ENCODE measurements at regions not wholly inside any gene's neighbourhood (a gene's known extent, or its start where the extent isn't known, plus 50 kb on each side); places are given as distances from the start of the nearest gene placed in this dataset.

GRCh38 chr5:99076723-99077640 is 148.2 kb upstream of the CHD1 start:
- Histone ChIP-seq H3K4me3 (ENCODE audit: low read length in 2 of 2) (no peak overlapping the region), H3K9me3 (ENCODE audit: control insufficient read depth in 2 of 2, low read length in 2 of 2) (peaks cover 0 to 2% of the 10 kb centered on the region in 2 donors), H3K9ac (ENCODE audit: low read length in 2 of 2) (no peak overlapping the region), H3K36me3 (ENCODE audit: control insufficient read depth in 2 of 2, insufficient read depth in 2 of 2, low read length in 2 of 2) (no peaks in the 10 kb centered on the region), H3K27me3 (ENCODE audit: control insufficient read depth in 1 of 2, insufficient read depth in 2 of 2, low read length in 2 of 2) (no peaks in the 10 kb centered on the region), H3K4me1 (ENCODE audit: control insufficient read depth, insufficient read depth, low read length) (no peaks in the 10 kb centered on the region), H3K27ac (ENCODE audit: low read length) (no peak overlapping the region)

- Histone ChIP-seq H3K4me3 (ENCODE audit: low read length in 2 of 2) (no peak overlapping the region), H3K9me3 (ENCODE audit: control insufficient read depth in 2 of 2, low read length in 2 of 2) (peaks cover 0 to 2% of the 10 kb centered on the region in 2 donors), H3K36me3 (ENCODE audit: control insufficient read depth in 2 of 2, insufficient read depth in 2 of 2, low read length in 2 of 2) (no peaks in the 10 kb centered on the region), H3K27me3 (ENCODE audit: control insufficient read depth in 1 of 2, insufficient read depth in 2 of 2, low read length in 2 of 2) (no peaks in the 10 kb centered on the region), H3K9ac (ENCODE audit: low read length in 2 of 2) (no peak overlapping the region), H3K4me1 (ENCODE audit: control insufficient read depth, insufficient read depth, low read length) (no peaks in the 10 kb centered on the region), H3K27ac (ENCODE audit: low read length) (no peak overlapping the region)
These were observed 144.0 kb upstream of the CHD1 start for GRCh38 chr5:99072846-99073245.

- no peaks in the 10 kb centered on the region for H3K27me3 ChIP-seq (ENCODE audit: control insufficient read depth in 1 of 2, insufficient read depth in 2 of 2, low read length in 2 of 2)
- no peak overlapping the region for H3K27ac ChIP-seq (ENCODE audit: low read length)
- H3K36me3 ChIP-seq (ENCODE audit: control insufficient read depth in 2 of 2, insufficient read depth in 2 of 2, low read length in 2 of 2), result no peaks in the 10 kb centered on the region
- H3K4me3 ChIP-seq (ENCODE audit: low read length in 2 of 2), result no peak overlapping the region
- peaks cover 0 to 2% of the 10 kb centered on the region in 2 donors for H3K9me3 ChIP-seq (ENCODE audit: control insufficient read depth in 2 of 2, low read length in 2 of 2)
- H3K4me1 ChIP-seq (ENCODE audit: control insufficient read depth, insufficient read depth, low read length), result no peaks in the 10 kb centered on the region
- H3K9ac ChIP-seq (ENCODE audit: low read length in 2 of 2), result no peak overlapping the region
These were observed 142.0 kb upstream of the CHD1 start for GRCh38 chr5:99070822-99071221.

GRCh38 chr5:99070362-99070761 is 141.6 kb upstream of the CHD1 start:
- Histone ChIP-seq H3K9me3 (ENCODE audit: control insufficient read depth in 2 of 2, low read length in 2 of 2) (peaks cover 0 to 2% of the 10 kb centered on the region in 2 donors), H3K4me3 (ENCODE audit: low read length in 2 of 2) (no peak overlapping the region), H3K36me3 (ENCODE audit: control insufficient read depth in 2 of 2, insufficient read depth in 2 of 2, low read length in 2 of 2) (no peaks in the 10 kb centered on the region), H3K4me1 (ENCODE audit: control insufficient read depth, insufficient read depth, low read length) (no peaks in the 10 kb centered on the region), H3K27ac (ENCODE audit: low read length) (no peak overlapping the region), H3K27me3 (ENCODE audit: control insufficient read depth in 1 of 2, insufficient read depth in 2 of 2, low read length in 2 of 2) (no peaks in the 10 kb centered on the region), H3K9ac (ENCODE audit: low read length in 2 of 2) (no peak overlapping the region)

GRCh38 chr5:99068944-99069650 is 140.3 kb upstream of the CHD1 start:
- peaks cover 0 to 2% of the 10 kb centered on the region in 2 donors for H3K9me3 ChIP-seq (ENCODE audit: control insufficient read depth in 2 of 2, low read length in 2 of 2)
- no peaks in the 10 kb centered on the region for H3K4me1 ChIP-seq (ENCODE audit: control insufficient read depth, insufficient read depth, low read length)
- H3K36me3 ChIP-seq (ENCODE audit: control insufficient read depth in 2 of 2, insufficient read depth in 2 of 2, low read length in 2 of 2), result no peaks in the 10 kb centered on the region
- no peak overlapping the region for H3K9ac ChIP-seq (ENCODE audit: low read length in 2 of 2)
- H3K27ac ChIP-seq (ENCODE audit: low read length), result no peak overlapping the region
- no peaks in the 10 kb centered on the region for H3K27me3 ChIP-seq (ENCODE audit: control insufficient read depth in 1 of 2, insufficient read depth in 2 of 2, low read length in 2 of 2)
- H3K4me3 ChIP-seq (ENCODE audit: low read length in 2 of 2), result no peak overlapping the region

- no peak overlapping the region for H3K9ac ChIP-seq (ENCODE audit: low read length in 2 of 2)
- no peaks in the 10 kb centered on the region for H3K36me3 ChIP-seq (ENCODE audit: control insufficient read depth in 2 of 2, insufficient read depth in 2 of 2, low read length in 2 of 2)
- H3K9me3 ChIP-seq (ENCODE audit: control insufficient read depth in 2 of 2, low read length in 2 of 2), result no peaks in the 10 kb centered on the region
- H3K4me3 ChIP-seq (ENCODE audit: low read length in 2 of 2), result no peak overlapping the region
- H3K27ac ChIP-seq (ENCODE audit: low read length), result no peak overlapping the region
- no peaks in the 10 kb centered on the region for H3K27me3 ChIP-seq (ENCODE audit: control insufficient read depth in 1 of 2, insufficient read depth in 2 of 2, low read length in 2 of 2)
- no peaks in the 10 kb centered on the region for H3K4me1 ChIP-seq (ENCODE audit: control insufficient read depth, insufficient read depth, low read length)
These were observed 134.9 kb upstream of the CHD1 start for GRCh38 chr5:99063737-99064136.

GRCh38 chr5:99061711-99062110 is 132.9 kb upstream of the CHD1 start:
- Histone ChIP-seq H3K9me3 (ENCODE audit: control insufficient read depth in 2 of 2, low read length in 2 of 2) (no peaks in the 10 kb centered on the region), H3K4me3 (ENCODE audit: low read length in 2 of 2) (no peak overlapping the region), H3K27ac (ENCODE audit: low read length) (no peak overlapping the region), H3K9ac (ENCODE audit: low read length in 2 of 2) (no peak overlapping the region), H3K36me3 (ENCODE audit: control insufficient read depth in 2 of 2, insufficient read depth in 2 of 2, low read length in 2 of 2) (no peaks in the 10 kb centered on the region), H3K4me1 (ENCODE audit: control insufficient read depth, insufficient read depth, low read length) (no peaks in the 10 kb centered on the region), H3K27me3 (ENCODE audit: control insufficient read depth in 1 of 2, insufficient read depth in 2 of 2, low read length in 2 of 2) (no peaks in the 10 kb centered on the region)

GRCh38 chr5:99061299-99061698 is 132.5 kb upstream of the CHD1 start:
- H3K27ac ChIP-seq (ENCODE audit: low read length), result no peak overlapping the region
- H3K4me1 ChIP-seq (ENCODE audit: control insufficient read depth, insufficient read depth, low read length), result no peaks in the 10 kb centered on the region
- H3K9me3 ChIP-seq (ENCODE audit: control insufficient read depth in 2 of 2, low read length in 2 of 2), result no peaks in the 10 kb centered on the region
- no peaks in the 10 kb centered on the region for H3K27me3 ChIP-seq (ENCODE audit: control insufficient read depth in 1 of 2, insufficient read depth in 2 of 2, low read length in 2 of 2)
- H3K4me3 ChIP-seq (ENCODE audit: low read length in 2 of 2), result no peak overlapping the region
- H3K36me3 ChIP-seq (ENCODE audit: control insufficient read depth in 2 of 2, insufficient read depth in 2 of 2, low read length in 2 of 2), result no peaks in the 10 kb centered on the region
- no peak overlapping the region for H3K9ac ChIP-seq (ENCODE audit: low read length in 2 of 2)

- Histone ChIP-seq H3K27me3 (ENCODE audit: control insufficient read depth in 1 of 2, insufficient read depth in 2 of 2, low read length in 2 of 2) (no peaks in the 10 kb centered on the region), H3K4me3 (ENCODE audit: low read length in 2 of 2) (no peak overlapping the region), H3K36me3 (ENCODE audit: control insufficient read depth in 2 of 2, insufficient read depth in 2 of 2, low read length in 2 of 2) (no peaks in the 10 kb centered on the region), H3K9ac (ENCODE audit: low read length in 2 of 2) (no peak overlapping the region), H3K27ac (ENCODE audit: low read length) (no peak overlapping the region), H3K4me1 (ENCODE audit: control insufficient read depth, insufficient read depth, low read length) (no peaks in the 10 kb centered on the region), H3K9me3 (ENCODE audit: control insufficient read depth in 2 of 2, low read length in 2 of 2) (no peaks in the 10 kb centered on the region)
These were observed 131.8 kb upstream of the CHD1 start for GRCh38 chr5:99060306-99061261.

GRCh38 chr5:99059685-99060084 is 130.9 kb upstream of the CHD1 start:
- Histone ChIP-seq H3K9me3 (ENCODE audit: control insufficient read depth in 2 of 2, low read length in 2 of 2) (no peaks in the 10 kb centered on the region), H3K36me3 (ENCODE audit: control insufficient read depth in 2 of 2, insufficient read depth in 2 of 2, low read length in 2 of 2) (no peaks in the 10 kb centered on the region), H3K27me3 (ENCODE audit: control insufficient read depth in 1 of 2, insufficient read depth in 2 of 2, low read length in 2 of 2) (no peaks in the 10 kb centered on the region), H3K9ac (ENCODE audit: low read length in 2 of 2) (no peak overlapping the region), H3K27ac (ENCODE audit: low read length) (no peak overlapping the region), H3K4me3 (ENCODE audit: low read length in 2 of 2) (no peak overlapping the region), H3K4me1 (ENCODE audit: control insufficient read depth, insufficient read depth, low read length) (no peaks in the 10 kb centered on the region)

All from stomach smooth muscle (tissue), 2 donors.